H1 (cell line): ENCODE measurements at regions not wholly inside any gene's neighbourhood (a gene's known extent, or its start where the extent isn't known, plus 50 kb on each side); places are given as distances from the start of the nearest gene placed in this dataset.

Source experiments
- CTCF ChIA-PET: fragments of 300-600 bp; sonication (Branson Sonifier 250); formaldehyde crosslinking; loops from one replicate; lab custom pipeline; 2021; ENCODE audit not compliant: partially characterized antibody; lab: Charles Lee
- POLR2A ChIA-PET: fragments of 300-600 bp; sonication (Branson Sonifier 250); formaldehyde crosslinking; loops from one replicate; lab custom pipeline; 2021; ENCODE audit warnings: inconsistent platforms; ENCODE audit not compliant: partially characterized antibody; lab: Charles Lee
- DNase-seq, 2 experiments: peaks; one replicate each; pipeline versions ENCODE4 v3.0.0 to v3.0.0-alpha.2; 2010 to 2022; ENCODE audit warnings: low spot score in 2 of 2, low read depth in 1 of 2, mixed read lengths in 1 of 2
- FAIRE-seq: peaks from 2 replicates; lab custom pipeline; 2011; peaks lifted over from hg19 to GRCh38; lab: Jason Lieb, UNC
- H2AFZ ChIP-seq: 2 replicates; pipeline ENCODE4 v1.8.1; 2012; ENCODE audit warnings: low read length, inconsistent platforms
- H2AK5ac ChIP-seq: 2 replicates; pipeline ENCODE4 v1.6.1; 2013; ENCODE audit warnings: low read depth, low read length
- H2BK120ac ChIP-seq: replicated peaks from 2 replicates; pipeline ENCODE3; 2013; ENCODE audit warnings: low read depth, low read length, inconsistent platforms
- H2BK12ac ChIP-seq: 2 replicates; pipeline ENCODE4 v1.6.1; 2013; ENCODE audit warnings: low read depth, low read length
- H2BK15ac ChIP-seq: 2 replicates; pipeline ENCODE4 v1.6.1; 2013; ENCODE audit warnings: low read length
- H2BK20ac ChIP-seq: 2 replicates; pipeline ENCODE4 v1.6.1; 2013; ENCODE audit warnings: low read length
- H2BK5ac ChIP-seq: 2 replicates; pipeline ENCODE4 v1.6.1; 2013; ENCODE audit warnings: low read depth, low read length
- H3K14ac ChIP-seq: 2 replicates; pipeline ENCODE4 v1.6.1; 2013; ENCODE audit warnings: inconsistent platforms; ENCODE audit not compliant: insufficient read length
- H3K18ac ChIP-seq: 2 replicates; pipeline ENCODE4 v1.6.1; 2013; ENCODE audit warnings: low read length; ENCODE audit errors: extremely low read depth
- H3K23ac ChIP-seq: 2 replicates; pipeline ENCODE4 v1.6.1; 2013; ENCODE audit warnings: inconsistent platforms; ENCODE audit not compliant: insufficient read length
- H3K23me2 ChIP-seq: 2 replicates; pipeline ENCODE4 v1.6.1; 2013; ENCODE audit warnings: low read depth, low read length
- H3K27ac ChIP-seq: 2 replicates; pipeline ENCODE4 v1.6.1; 2011; ENCODE audit warnings: low read depth, low read length, inconsistent platforms
- H3K27me3 ChIP-seq, 4 experiments: replicated peaks in 1 of 4; 1 replicate in 1 of 4; 2 replicates in 3 of 4; pipeline versions ENCODE4 v1.6.1 to v1.8.1; 2011 to 2013; ENCODE audit warnings: low read length in 3 of 4, mild to moderate bottlenecking in 3 of 4, inconsistent platforms in 2 of 4, mixed read lengths in 2 of 4, moderate library complexity in 1 of 4; ENCODE audit not compliant: control insufficient read depth in 3 of 4, insufficient read depth in 3 of 4; ENCODE audit errors: extremely low read depth in 1 of 4
- H3K36me3 ChIP-seq, 4 experiments: 2 replicates each; pipeline versions ENCODE4 v1.6.1 to v1.8.1; 2011 to 2013; ENCODE audit warnings: mild to moderate bottlenecking in 4 of 4, low read length in 3 of 4, moderate library complexity in 2 of 4, control low read depth in 1 of 4, inconsistent platforms in 1 of 4; ENCODE audit not compliant: insufficient read depth in 4 of 4, control insufficient read depth in 2 of 4
- H3K4ac ChIP-seq: replicated peaks from 2 replicates; pipeline ENCODE3; 2013; ENCODE audit warnings: low read length, low read depth, mixed read lengths, inconsistent platforms; ENCODE audit not compliant: insufficient read length
- H3K4me1 ChIP-seq, 4 experiments: replicated peaks in 1 of 4; 1 replicate in 1 of 4; 2 replicates in 3 of 4; pipeline versions ENCODE4 v1.6.1 to v1.8.1; 2011 to 2013; ENCODE audit warnings: low read length in 3 of 4, inconsistent platforms in 2 of 4, mixed read lengths in 1 of 4; ENCODE audit not compliant: insufficient read depth in 4 of 4, control insufficient read depth in 3 of 4
- H3K4me2 ChIP-seq, 2 experiments: 2 replicates each; pipeline versions ENCODE4 v1.6.1 to v1.8.1; 2011 to 2013; ENCODE audit warnings: low read depth in 2 of 2, low read length in 2 of 2, control low read depth in 1 of 2, inconsistent platforms in 1 of 2, mild to moderate bottlenecking in 1 of 2; ENCODE audit not compliant: insufficient read depth in 1 of 2
- H3K4me3 ChIP-seq, 4 experiments: fragments of 200-600, 300-600 bp in 1 of 4; sonication (generic), shearing (Covaris generic), sonication (Bioruptor Twin) in 1 of 4; 2 replicates each; pipeline versions ENCODE4 v1.5.1 to v1.8.1; 2011 to 2016; ENCODE audit warnings: low read length in 4 of 4, low read depth in 3 of 4, control low read depth in 2 of 4, inconsistent platforms in 2 of 4, mild to moderate bottlenecking in 2 of 4, mixed read lengths in 1 of 4, moderate library complexity in 1 of 4; ENCODE audit not compliant: insufficient read depth in 2 of 4; ENCODE audit errors: extremely low read depth in 1 of 4
- H3K56ac ChIP-seq: replicated peaks from 2 replicates; pipeline ENCODE3; 2013; ENCODE audit warnings: low read depth, mild to moderate bottlenecking, mixed read lengths, low read length, inconsistent platforms; ENCODE audit not compliant: insufficient read length
- H3K79me1 ChIP-seq: 2 replicates; pipeline ENCODE4 v1.6.1; 2013; ENCODE audit warnings: low read depth, low read length, control low read depth
- H3K79me2 ChIP-seq, 2 experiments: 2 replicates each; pipeline versions ENCODE4 v1.6.1 to v1.8.1; 2012 to 2013; ENCODE audit warnings: low read length in 2 of 2, mild to moderate bottlenecking in 2 of 2, inconsistent platforms in 1 of 2; ENCODE audit not compliant: insufficient read depth in 2 of 2, control insufficient read depth in 1 of 2
- H3K9ac ChIP-seq, 4 experiments: replicated peaks in 1 of 4; 1 replicate in 1 of 4; 2 replicates in 3 of 4; pipeline versions ENCODE4 v1.6.1 to v1.8.1; 2011 to 2013; ENCODE audit warnings: low read depth in 3 of 4, low read length in 3 of 4, control low read depth in 2 of 4, mild to moderate bottlenecking in 2 of 4, moderate library complexity in 2 of 4, inconsistent platforms in 1 of 4; ENCODE audit errors: extremely low read depth in 1 of 4
- H3K9me3 ChIP-seq, 2 experiments: 2 replicates each; pipeline versions ENCODE4 v1.6.1 to v1.8.1; 2012 to 2013; ENCODE audit warnings: mild to moderate bottlenecking in 2 of 2, moderate library complexity in 2 of 2, control low read depth in 1 of 2, inconsistent platforms in 1 of 2, low read depth in 1 of 2, low read length in 1 of 2, mixed read lengths in 1 of 2; ENCODE audit not compliant: insufficient read depth in 2 of 2
- H4K20me1 ChIP-seq, 2 experiments: replicated peaks in 1 of 2; 2 replicates each; pipeline versions ENCODE3 to v1.8.1; 2011 to 2013; ENCODE audit warnings: inconsistent platforms in 2 of 2, low read length in 2 of 2, mild to moderate bottlenecking in 1 of 2; ENCODE audit not compliant: insufficient read depth in 2 of 2, control insufficient read depth in 1 of 2
- H4K5ac ChIP-seq: 2 replicates; pipeline ENCODE4 v1.6.1; 2013; ENCODE audit warnings: low read length, low read depth, mixed read lengths, inconsistent platforms; ENCODE audit not compliant: insufficient read length
- H4K8ac ChIP-seq: 2 replicates; pipeline ENCODE4 v1.8.0; 2013; ENCODE audit warnings: mild to moderate bottlenecking, moderate library complexity, low read length, inconsistent platforms; ENCODE audit not compliant: insufficient read depth; ENCODE audit errors: extremely low read depth
- H4K91ac ChIP-seq: replicated peaks from 2 replicates; pipeline ENCODE3; 2013; ENCODE audit warnings: low read length, mixed read lengths, inconsistent platforms; ENCODE audit not compliant: insufficient read length
- ATF3 ChIP-seq: IDR thresholded peaks from 2 replicates; pipeline ENCODE4 v1.6.1; 2011; ENCODE audit warnings: low read depth, mild to moderate bottlenecking, low read length; ENCODE audit not compliant: insufficient read depth
- EP300 ChIP-seq, 2 experiments: IDR thresholded peaks; 1 replicate in 1 of 2; 2 replicates in 1 of 2; pipeline ENCODE4 v1.6.1; 2011 to 2012; ENCODE audit warnings: low read depth in 2 of 2, low read length in 2 of 2, mild to moderate bottlenecking in 2 of 2, borderline replicate concordance in 1 of 2, inconsistent platforms in 1 of 2, moderate library complexity in 1 of 2
- FOSL1 ChIP-seq: IDR thresholded peaks from 2 replicates; pipeline ENCODE4 v1.6.1; 2011; ENCODE audit warnings: mild to moderate bottlenecking, low read depth, low read length, moderate library complexity; ENCODE audit not compliant: insufficient read depth
- KDM4A ChIP-seq: IDR thresholded peaks from one replicate; pipeline ENCODE4 v1.7.1; 2012; ENCODE audit warnings: low read depth, mild to moderate bottlenecking, moderate library complexity, low read length, inconsistent platforms; ENCODE audit not compliant: severe bottlenecking
- POLR2AphosphoS5 ChIP-seq: IDR thresholded peaks from 2 replicates; pipeline ENCODE4 v1.6.1; 2011; ENCODE audit warnings: low read depth, low read length
- RFX5 ChIP-seq: IDR thresholded peaks from 2 replicates; pipeline ENCODE4 v1.6.1; 2011; ENCODE audit warnings: low read depth, low read length, improper control_type of control experiment, borderline replicate concordance
- SIRT6 ChIP-seq: IDR thresholded peaks from one replicate; pipeline ENCODE4 v1.7.1; 2012; ENCODE audit warnings: low read length, inconsistent platforms
- TBP ChIP-seq: IDR thresholded peaks from 2 replicates; pipeline ENCODE4 v1.6.1; 2011; ENCODE audit warnings: low read depth, low read length, improper control_type of control experiment
- whole genome bisulfite sequencing, 2 experiments: shearing (Covaris generic) in 1 of 2; methylation state at CpG; one replicate each; pipeline versions ENCODE4 v1.1.6 to v1.1.7; 2013 to 2015; ENCODE audit warnings: low lambda C conversion rate in 2 of 2, mixed read lengths in 2 of 2, inconsistent platforms in 1 of 2, low coverage in 1 of 2, missing lambda C conversion rate in 1 of 2; ENCODE audit not compliant: insufficient replicate concordance in 2 of 2, insufficient coverage in 1 of 2, insufficient read length in 1 of 2; ENCODE audit errors: extremely low coverage in 1 of 2, missing lambda C conversion rate in 1 of 2; 5-methylcytosine and 5-hydroxymethylcytosine counted together

GRCh38 chr16:49914657-49915056, 58.7 kb upstream of the ZNF423 start:
- H3K4me3 ChIP-seq: no peak overlapping the region
- no peak overlapping the region for H4K8ac ChIP-seq
- no peaks in the 10 kb centered on the region; a peak in 2 of 7 replicates for H3K4me1 ChIP-seq
- ChIA-PET CTCF (interaction anchor here (1.6 to 1.9 kb wide), 2 partner anchors 8 to 15 kb away, joined by 3 to 4 read pairs; no protein-coding TSS in a partner anchor), POLR2A (no interaction called here)
- no peak overlapping the region for H3K27ac ChIP-seq
- H2BK20ac ChIP-seq: no peak overlapping the region
- 68% methylated on average over 3 of the region's 5 CpGs; no CpG with 5 or more reads in 1 of the 2 experiments for WGBS, 2 experiments
- no peak overlapping the region for H2BK12ac ChIP-seq
- H3K9me3 ChIP-seq: no peaks in the 10 kb centered on the region; a peak in 1 of 4 replicates
- H3K27me3 ChIP-seq: no peaks in the 10 kb centered on the region
- H4K20me1 ChIP-seq: no peaks in the 10 kb centered on the region
- no peak overlapping the region for H3K9ac ChIP-seq
- DNase-seq (no peak), FAIRE-seq (no peak)
- H3K56ac ChIP-seq: no peak overlapping the region
- H2BK5ac ChIP-seq: no peak overlapping the region
- no peak overlapping the region for H2AK5ac ChIP-seq
- H3K79me1 ChIP-seq: no peaks in the 10 kb centered on the region
- no peaks in the 10 kb centered on the region for H3K36me3 ChIP-seq
- H4K91ac ChIP-seq: no peak overlapping the region
- H2BK15ac ChIP-seq: no peak overlapping the region
- no peak overlapping the region for H3K14ac ChIP-seq
- TF ChIP-seq KDM4A (no peak), FOSL1 (no peak), TBP (no peak), ATF3 (no peak), SIRT6 (no peak), EP300 (IDR thresholded peaks at IDR 0.05; ENCODE audit: borderline replicate concordance in 1 of 2, low read depth in 2 of 2, low read length in 2 of 2) (no peak), RFX5 (no peak), POLR2AphosphoS5 (no peak)
- H4K5ac ChIP-seq: no peak overlapping the region
- H3K23ac ChIP-seq: no peak overlapping the region
- H3K4me2 ChIP-seq: no peak overlapping the region
- no peaks in the 10 kb centered on the region for H3K79me2 ChIP-seq
- no peak overlapping the region for H3K18ac ChIP-seq
- H2BK120ac ChIP-seq: no peak overlapping the region
- H2AFZ ChIP-seq: no peak overlapping the region
- no peaks in the 10 kb centered on the region for H3K23me2 ChIP-seq
- no peak overlapping the region for H3K4ac ChIP-seq
